NCI-H82 (cell line): ENCODE measurements at regions not wholly inside any gene's neighbourhood (a gene's known extent, or its start where the extent isn't known, plus 50 kb on each side); places are given as distances from the start of the nearest gene placed in this dataset.

Experiments
- DNase-seq: peaks from one replicate; lab custom pipeline; 2025; lab: John Stamatoyannopoulos, UW

DNA sequence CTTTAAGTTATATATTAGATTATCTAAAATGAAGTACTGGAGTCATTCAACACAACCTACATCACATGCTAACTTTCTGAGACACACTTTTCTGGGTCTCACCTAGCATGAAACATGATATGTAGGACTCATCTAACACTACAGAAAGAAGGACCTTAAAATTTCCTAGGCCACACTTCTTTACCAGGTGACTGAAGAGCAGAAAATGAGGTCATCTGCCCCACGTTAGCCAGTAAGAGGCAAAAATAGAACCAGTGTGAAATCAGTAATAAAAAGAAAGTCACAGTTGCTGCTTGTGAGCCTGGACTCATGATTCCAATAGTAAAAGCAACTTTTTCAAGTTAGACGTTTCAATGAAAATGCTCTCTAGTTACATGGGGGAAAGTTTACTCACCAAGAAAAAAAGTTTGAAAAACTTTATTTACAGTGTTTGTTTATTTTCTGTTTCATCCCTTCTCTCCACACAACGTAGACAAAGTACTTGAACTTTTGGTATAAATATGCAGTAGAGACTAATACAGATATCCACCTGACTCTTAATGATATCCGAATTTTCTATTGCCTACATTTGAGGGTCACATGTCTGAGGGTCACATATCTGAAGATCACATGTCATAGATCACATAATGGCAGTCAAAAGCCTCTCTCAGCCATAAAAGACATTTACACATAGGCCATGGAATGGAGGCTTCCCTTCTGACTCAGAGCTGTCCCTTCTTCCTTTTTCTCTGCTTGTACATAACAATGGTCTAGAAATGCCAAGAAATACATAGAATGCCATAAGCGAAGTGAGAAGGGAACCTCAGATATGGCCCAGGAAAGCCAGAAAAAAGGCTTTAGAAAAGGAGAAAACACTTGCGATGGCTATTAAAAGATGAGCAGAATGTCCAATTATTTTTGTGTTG lies 362.9 kb downstream of the ZEB2 start:
- no peak for DNase-seq

DNA sequence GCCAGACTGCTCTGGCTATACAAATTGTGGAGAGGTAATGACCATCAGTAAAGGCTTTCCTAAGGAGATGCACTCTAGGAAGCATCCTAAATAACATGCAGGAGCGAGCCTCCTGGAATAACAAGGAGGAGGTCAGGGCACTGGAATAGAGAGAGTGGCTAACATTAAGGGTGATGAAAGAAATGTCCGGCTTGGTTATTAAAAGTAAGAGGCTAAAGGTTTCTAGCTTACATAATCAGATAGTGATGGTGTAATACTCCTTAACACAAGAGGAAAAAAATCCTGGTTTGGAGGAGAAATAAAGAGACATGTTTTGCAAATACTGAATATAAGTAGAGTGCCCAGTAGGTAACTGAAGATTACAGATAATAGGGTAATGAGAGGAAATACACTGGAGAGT lies 365.7 kb downstream of the ZEB2 start:
- DNase-seq = no peak

DNA sequence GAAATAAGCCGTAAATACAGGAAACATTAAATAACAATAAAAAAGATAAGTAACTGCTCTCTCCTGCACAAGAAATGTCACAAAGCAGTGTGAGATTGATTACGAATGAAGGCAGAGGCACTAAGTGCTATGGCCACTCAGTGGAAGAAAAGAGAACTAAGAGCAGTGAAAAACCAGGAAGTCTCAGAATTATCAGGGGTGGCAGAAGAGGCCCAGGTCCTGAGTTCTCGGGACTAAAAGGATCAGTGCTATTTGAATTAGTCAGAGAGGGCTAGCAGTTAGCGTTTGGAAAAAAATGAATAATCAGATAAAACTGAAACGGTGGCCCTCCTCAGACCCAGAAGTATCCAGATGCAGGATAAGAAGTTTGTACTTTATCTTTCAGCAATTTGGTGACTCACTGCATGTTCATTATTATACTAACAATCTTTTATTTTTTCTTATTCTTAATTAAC lies 367.1 kb downstream of the ZEB2 start:
- no peak for DNase-seq

DNA sequence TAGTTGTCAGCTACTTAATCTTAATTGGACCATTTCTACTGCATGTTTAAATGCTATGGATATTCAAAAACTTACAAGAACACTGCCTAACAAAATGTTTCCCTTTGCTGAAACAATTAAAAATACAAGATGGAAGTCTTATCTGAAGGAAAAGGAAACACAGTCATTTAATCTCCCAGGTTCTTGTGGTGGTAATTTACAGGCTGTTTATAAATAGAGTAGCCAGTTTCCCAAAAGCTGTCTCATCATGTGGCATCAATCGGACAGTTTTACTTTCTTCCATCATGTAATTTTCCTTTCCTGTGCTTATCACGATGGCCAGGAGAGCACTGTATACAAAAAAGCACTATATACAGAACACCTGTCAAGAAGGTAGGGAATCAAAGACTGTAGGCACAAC lies 368.1 kb downstream of the ZEB2 start:
- no peak for DNase-seq

DNA sequence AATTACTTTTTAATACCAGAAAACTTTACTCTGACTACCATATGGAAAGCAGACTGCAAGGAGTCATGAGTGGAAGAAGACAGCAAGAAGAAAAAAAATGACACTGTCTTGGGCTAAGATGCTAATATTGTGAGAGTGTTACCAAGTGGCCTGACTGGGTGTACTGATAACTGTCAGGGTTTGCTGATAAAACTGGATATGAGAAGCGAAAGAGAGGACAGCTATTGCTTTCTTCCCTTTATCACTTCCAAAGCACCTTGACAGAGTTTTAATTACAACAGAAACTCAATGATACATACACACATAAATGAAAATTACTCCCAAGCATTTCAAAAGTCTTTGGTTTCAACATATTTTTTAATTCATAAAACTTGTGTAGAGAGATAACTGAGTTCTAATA lies 368.5 kb downstream of the ZEB2 start:
- no peak for DNase-seq

DNA sequence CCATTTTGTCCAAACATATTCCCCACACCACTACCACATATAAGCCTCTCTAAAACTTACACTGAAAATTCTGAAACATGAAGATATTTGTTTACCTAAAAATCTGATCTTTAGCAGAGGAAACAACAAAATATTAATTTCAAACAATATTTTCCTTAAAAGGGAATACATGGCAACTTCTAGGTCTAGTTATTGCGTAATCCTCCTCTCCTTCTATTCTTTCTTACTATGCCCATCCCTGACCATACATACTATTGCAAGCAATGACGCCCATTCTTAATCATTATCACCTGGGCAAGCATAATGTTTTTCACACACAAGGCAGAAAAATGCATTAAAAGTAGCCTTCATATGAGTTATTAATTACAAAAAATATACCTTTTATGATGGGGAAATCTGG lies 372.6 kb downstream of the ZEB2 start:
- no peak for DNase-seq

DNA sequence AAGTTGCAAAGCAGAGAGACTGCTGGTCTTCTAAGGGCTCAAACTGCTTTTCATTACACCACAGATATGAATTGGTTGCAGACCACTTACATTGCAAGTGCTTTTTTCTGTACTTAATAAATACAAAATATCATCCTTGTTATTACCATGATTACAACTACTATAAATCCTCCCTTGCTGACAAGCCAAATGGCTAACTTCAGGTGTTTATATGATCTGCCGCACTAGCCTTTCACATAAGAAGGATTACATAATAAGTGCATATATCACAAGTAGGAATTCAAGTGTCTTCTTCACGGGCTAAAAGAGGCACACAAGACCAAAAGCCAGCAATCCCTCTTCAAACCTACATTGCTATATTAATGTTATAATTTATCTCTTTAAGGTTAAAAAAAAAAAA lies 373.0 kb downstream of the ZEB2 start:
- no peak for DNase-seq

DNA sequence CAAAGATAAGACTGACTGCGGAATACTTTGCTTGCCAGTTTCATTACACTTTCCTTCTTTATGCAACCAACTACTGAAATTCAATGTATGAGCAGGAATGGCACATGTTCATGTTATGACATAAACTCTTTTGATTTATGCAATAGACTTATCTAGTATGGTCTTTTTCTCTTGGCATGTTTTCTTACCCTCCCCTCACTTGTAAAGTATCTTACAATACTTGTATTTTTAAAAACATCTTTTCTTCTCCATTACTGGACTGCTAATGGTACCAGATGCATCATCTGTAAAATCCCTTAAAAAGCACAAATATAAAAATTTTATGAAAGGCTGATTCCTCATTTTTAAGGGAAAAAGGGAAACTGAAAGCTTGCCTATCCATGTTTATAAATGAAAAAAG lies 373.8 kb downstream of the ZEB2 start:
- no peak for DNase-seq

DNA sequence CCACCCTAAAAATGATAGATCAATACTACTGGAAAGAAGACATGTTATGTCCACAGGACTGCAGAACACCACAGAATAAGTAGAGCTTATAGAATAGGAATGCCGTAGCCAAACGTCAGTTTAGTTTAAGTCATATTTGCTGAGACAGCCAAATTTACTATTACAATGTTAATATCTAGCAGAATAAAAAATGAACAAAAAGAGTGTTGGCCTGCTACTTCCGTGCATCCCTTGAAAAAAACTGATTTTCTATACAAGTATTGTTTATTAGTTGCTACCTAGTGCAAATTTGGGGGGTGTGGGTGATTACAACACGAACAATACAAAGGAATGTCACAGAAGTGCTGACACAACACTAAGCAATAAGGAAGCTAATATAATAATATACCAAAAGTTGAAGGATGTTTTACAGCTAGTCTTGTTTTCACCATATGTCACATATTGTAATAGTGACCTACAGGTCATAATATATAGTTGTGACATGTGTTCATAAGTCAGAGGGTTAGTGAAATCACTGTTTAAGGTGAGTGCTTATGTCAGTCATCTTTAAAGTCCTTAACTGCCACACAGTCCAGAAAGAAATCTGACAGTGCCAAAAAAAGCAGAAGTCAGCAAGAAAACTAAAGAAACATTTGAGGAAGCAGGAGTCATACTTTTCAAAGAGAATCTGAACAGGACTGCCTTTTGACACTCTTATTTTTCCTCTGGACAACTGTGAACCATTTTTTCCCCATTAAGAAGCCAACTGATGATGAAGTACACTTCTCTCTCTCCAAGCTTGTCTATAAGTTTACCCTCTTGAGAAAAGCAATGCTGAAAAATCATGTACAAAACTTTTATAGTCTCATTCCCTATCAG lies 376.4 kb downstream of the ZEB2 start:
- no peak for DNase-seq

DNA sequence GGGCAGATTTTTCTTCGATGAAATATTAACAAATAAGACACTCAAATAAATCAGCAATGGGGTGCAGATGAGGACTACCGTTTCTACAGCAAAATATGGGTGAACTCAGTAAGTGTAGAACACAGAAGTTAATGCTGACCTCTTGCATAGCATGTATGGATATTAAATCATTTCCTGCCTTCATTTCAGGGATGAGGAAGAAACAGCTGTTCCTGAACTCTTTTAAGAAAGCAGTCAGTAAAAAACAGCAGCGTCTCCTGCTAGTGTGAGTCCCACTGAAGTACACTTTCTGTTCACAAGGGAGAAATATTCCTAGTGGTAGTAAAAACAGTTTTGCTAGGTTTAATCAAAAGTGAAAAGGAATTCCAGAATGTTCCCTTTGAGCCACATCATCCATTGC lies 379.0 kb downstream of the ZEB2 start:
- DNase-seq = no peak

DNA sequence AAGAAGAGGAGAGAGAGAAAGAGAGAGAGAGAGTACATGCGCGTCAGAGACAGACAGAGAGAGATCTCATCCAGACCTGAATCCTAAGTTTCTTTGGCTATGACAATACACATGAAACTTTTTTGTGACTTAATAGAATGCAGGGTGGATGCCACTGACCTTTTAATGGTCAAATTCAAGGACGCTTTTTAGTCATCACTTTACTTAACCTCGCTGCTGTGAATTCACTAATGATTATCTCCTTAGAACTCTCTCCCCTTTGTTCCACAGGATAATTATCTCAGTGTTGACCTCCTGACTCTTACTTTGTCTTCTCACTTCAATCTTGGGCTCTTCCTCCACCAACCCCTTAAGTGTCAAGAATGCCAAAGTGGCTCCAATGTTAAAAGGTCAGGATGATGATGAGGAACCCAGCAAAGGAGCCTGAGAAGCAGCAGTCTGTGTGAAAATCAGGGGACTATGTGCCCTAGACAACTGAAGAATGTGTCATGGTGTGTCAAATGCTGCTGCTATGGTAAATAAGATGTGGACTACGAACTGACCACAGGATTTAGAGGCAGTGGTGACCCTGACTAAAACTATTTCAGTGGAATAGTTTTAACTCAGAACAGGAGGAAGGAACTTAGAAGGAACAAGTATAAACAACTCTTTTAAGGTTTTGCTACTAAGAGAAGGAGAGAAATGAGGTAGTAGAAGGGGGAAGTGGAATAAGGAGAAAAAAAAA lies 382.1 kb downstream of the ZEB2 start:
- DNase-seq = no peak

DNA sequence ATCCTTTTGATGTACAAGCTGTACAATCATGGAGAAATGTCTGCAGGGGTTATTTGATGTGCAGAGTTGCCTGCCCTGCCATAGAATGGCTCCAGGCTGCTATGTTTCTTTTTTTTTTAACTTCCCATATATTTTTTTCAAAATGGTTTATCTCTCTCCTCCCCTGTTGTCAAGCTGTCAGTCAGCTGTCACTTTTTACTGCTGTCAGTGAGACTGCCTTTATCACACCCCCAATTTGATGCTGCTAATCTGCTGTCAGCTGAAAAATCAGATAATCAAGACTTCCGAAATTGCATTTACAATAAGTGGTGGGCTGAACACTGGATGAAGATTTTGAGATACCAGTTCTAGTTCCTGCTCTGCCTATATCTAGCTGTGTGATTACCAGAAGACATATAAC lies 382.6 kb downstream of the ZEB2 start:
- DNase-seq = no peak

DNA sequence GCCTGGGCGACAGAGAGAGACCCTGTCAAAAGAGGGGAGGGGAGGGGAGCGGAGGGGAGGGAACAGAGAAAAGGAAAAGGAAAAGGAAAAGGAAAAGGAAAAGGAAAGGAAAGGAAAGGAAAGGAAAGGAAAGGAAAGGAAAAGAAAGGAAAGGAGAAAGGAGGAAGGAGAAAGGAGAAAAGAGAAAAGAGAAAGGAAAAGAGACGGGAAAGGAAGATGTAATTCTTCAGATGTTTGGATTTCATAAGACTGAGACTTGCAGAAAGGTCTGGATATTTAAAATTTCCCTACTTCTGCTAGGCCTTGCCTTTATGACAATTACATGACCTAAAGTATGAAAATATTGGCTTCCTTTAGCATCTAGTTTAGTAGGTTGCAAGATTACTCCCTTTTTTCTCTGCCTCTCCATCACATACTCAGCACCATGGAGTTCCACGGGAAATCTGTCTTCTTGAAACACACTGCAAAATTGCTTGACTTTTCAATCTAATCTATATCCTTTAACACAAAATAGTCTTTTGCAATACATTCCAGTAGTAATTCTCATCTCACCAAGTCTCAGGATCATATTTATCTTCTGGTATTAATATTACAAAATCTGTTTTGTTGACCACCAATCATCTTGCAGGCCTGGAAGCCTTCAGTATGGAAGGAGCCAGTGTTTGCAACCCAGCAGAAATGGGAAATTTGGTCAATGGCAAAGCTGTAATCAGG lies 383.5 kb downstream of the ZEB2 start:
- no peak for DNase-seq

DNA sequence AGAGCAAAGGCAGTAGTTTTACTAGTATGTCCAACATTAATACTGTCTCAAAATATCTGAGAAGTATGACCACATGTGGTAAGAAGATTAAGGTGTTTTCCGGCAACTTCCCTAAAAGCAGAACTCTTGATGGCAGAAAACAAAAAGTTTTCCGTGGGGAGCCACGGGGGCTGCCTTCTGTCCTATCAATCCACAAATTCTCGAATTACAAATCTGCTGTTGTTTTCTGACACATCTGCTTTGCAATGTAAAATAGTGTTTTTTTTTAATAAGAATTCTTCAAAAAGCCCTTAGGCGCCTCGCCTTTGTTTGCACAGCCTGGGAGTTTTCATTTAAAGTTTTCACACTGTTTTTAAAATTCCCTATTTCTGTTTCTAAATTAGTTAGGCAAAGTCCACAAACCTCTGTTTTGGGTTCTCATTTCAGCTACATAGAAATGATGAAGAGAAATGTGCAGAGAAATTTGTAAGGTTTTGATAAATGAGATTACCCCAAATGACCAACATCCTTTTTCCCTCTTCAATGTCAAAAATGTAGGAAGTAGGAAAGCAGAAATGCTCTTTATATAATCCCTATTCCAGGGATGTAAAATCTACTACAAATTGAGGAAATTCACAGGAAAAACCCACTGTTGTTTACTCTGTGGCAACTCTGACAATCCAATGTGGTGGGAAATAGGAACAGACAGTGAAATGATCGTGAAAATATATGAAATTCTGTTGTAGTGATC lies 385.8 kb downstream of the ZEB2 start:
- DNase-seq = no peak

DNA sequence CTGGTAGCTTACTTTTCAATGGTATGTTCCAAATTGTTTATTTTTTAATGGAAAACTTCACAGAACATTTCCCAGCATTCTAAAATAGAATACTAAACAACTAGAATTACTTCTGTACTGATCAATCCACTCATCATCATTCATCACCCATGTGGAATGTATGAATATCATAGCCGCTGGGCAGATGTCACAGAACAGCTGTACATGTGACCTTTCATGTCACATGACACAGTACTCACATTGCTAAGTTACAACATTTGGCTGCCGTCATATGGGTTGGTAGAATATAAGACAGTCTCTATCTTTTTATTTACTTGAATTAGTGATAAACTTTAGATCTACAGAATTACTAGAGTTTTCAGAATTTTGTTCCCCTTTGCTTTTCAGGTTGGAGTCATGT lies 387.6 kb downstream of the ZEB2 start:
- DNase-seq = no peak

DNA sequence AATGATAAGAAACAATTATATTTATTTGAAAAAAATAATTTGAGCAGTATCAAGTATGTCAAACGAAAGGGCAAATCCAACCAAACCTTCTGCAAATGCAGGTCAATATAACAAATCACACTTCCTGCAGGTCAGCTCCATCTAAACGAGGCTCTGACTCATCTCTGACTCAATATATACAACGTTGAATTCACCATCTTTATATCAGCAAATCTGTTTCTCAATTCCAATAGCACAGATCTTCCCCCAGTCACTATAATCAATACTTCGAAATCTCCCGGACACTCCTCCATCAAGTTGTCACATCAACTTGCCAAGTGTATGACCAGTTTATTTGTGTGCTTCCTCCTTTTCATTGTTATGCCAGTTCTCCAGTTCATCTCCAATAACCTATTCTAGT lies 388.9 kb downstream of the ZEB2 start:
- DNase-seq = no peak

DNA sequence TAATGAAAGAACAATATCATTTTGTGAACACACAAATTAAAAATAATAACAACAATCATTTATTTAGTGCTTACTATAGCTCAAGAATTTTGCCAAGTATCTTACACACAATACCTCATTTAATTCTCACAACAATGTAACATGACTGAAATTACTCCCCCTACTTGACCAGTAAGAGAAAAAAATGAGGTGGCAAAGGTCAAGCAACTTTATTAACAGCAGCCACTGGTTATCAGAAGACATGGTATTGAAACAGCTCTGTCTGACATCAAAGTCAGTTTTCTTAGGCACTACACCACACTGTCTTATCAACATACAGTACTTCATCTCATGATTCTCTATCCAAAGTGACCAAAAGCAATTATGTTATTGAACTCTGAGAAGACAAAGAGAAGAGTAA lies 389.4 kb downstream of the ZEB2 start:
- DNase-seq = no peak

DNA sequence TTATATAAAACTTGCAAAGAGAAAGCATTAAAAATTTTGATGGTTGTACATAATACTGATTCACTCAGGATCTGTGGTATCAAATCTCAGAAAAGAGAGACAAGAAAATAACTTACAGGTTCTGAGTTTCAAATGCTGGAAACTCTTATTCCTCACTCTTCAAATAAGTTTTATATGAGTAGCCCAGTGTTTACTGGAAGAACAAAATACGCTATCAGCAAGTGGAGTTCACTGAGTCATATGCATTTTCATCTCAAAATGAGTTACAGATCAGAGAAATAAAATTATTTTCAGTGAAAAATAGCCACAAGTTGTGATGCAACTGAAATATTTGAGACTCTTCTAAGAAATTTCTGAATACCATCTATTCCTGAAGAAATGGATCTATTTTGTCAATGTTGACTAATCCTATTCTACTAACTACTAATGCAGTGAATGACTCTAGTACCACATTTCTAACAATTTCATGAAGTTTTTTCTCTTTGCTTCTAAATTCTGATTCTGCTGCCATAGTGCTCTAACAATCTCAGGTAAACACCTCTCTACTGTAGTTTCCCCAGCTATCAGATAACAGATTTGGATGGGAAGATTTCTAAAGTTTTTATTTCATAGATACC lies 391.7 kb downstream of the ZEB2 start:
- DNase-seq = no peak

DNA sequence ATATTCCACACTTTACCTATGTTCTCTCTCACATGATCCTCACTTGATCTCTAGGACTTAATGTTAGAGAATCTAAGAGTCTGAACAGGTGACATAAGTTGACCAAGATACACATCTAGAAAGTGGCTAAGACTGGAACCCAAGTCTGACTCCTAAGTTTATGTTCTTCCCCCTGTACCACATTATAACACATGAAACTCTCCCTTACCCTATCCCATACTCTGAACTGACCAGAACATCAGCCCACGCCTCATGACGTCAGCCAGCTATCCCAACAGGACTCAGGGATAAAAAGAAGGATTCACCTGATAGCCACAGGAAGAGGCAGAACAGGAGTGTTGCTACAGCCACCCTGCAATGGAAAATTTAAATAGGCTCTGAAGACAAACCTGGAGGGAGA lies 392.2 kb downstream of the ZEB2 start:
- DNase-seq = no peak

DNA sequence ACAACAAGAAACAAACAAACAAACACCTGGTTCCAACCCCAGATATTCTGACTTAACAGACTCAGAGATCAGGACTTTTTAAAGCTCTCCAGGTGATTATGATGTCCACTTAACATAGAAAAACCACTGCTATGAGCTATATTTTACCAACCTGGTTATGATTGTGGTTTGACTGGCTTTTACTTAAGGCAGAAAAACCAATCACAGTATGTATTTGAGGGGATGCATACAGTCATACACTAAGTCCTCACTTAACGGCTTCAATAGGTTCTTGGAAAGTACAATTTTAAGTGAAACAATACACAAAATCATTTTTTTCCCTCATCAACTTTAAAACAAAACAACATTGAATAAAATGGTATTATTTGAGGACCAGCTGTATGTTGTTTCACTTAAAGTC lies 393.6 kb downstream of the ZEB2 start:
- DNase-seq = no peak

DNA sequence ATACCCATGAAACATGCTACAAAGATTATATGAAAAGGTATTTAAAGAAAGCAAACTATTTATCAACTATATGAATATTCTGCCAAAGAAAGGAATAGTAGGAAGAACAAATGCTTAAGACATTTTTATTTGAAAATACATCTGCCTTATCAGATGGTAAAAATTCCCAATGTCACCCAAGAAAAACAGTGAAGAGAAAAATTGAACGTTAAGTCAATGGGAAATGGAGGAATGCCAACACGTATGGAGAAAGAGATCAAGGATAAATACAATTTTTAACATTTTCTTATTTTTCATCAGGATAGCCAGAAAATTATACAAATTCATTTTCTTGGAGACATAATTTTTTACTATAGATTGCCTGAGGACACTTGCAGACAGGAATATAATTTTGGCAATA lies 394.2 kb downstream of the ZEB2 start:
- no peak for DNase-seq
